GM21381 (cell line): ENCODE measurements at regions not wholly inside any gene's neighbourhood (a gene's known extent, or its start where the extent isn't known, plus 50 kb on each side); places are given as distances from the start of the nearest gene placed in this dataset.

Experiments used
- ATAC-seq: cut with Tn5 transposase; IDR thresholded peaks from one replicate; pipeline ENCODE4 v1.9.1; 2021; ENCODE audit warnings: mild to moderate bottlenecking, moderate library complexity; ENCODE audit not compliant: unreplicated experiment

GRCh38 chr6:71510856-71511255 lies 222.2 kb downstream of the OGFRL1 start:
- ATAC-seq = no peak

GRCh38 chr6:71512256-71512655 lies 223.6 kb downstream of the OGFRL1 start:
- ATAC-seq = no peak

- no peak for ATAC-seq
Observed at GRCh38 chr6:71513036-71513435, 224.4 kb downstream of the OGFRL1 start.

GRCh38 chr6:71523548-71523947 lies 234.9 kb downstream of the OGFRL1 start:
- ATAC-seq = peak; percentile 68

GRCh38 chr6:71524201-71524600 lies 235.6 kb downstream of the OGFRL1 start:
- no peak for ATAC-seq

- no peak for ATAC-seq
Observed at GRCh38 chr6:71527886-71528285, 239.3 kb downstream of the OGFRL1 start.

- no peak for ATAC-seq
Observed at GRCh38 chr6:71529026-71529425, 240.4 kb downstream of the OGFRL1 start.

- no peak for ATAC-seq
Observed at GRCh38 chr6:71529769-71530168, 241.2 kb downstream of the OGFRL1 start.

GRCh38 chr6:71531006-71531405 lies 242.4 kb downstream of the OGFRL1 start:
- ATAC-seq = no peak

- no peak for ATAC-seq
Observed at GRCh38 chr6:71531841-71532240, 243.2 kb downstream of the OGFRL1 start.

- no peak for ATAC-seq
Observed at GRCh38 chr6:71533939-71534379, 245.3 kb downstream of the OGFRL1 start.

GRCh38 chr6:71534921-71535320 lies 246.3 kb downstream of the OGFRL1 start:
- no peak for ATAC-seq

GRCh38 chr6:71537717-71538116 lies 249.1 kb downstream of the OGFRL1 start:
- ATAC-seq = no peak

- ATAC-seq = no peak
Observed at GRCh38 chr6:71544028-71544427, 255.4 kb downstream of the OGFRL1 start.

- ATAC-seq = no peak
Observed at GRCh38 chr6:71544906-71545305, 256.3 kb downstream of the OGFRL1 start.

- no peak for ATAC-seq
Observed at GRCh38 chr6:71545905-71546304, 257.3 kb downstream of the OGFRL1 start.

GRCh38 chr6:71551798-71552197 lies 263.2 kb downstream of the OGFRL1 start:
- ATAC-seq = no peak

- ATAC-seq = no peak
Observed at GRCh38 chr6:71556141-71556540, 267.5 kb downstream of the OGFRL1 start.

GRCh38 chr6:71558974-71559373 lies 270.4 kb downstream of the OGFRL1 start:
- ATAC-seq = no peak

GRCh38 chr6:71567562-71567961 lies 279.0 kb downstream of the OGFRL1 start:
- no peak for ATAC-seq

GRCh38 chr6:71577766-71578165 lies 289.2 kb downstream of the OGFRL1 start:
- ATAC-seq = no peak

GRCh38 chr6:71579902-71580301 lies 291.3 kb downstream of the OGFRL1 start:
- no peak for ATAC-seq

- ATAC-seq = no peak
Observed at GRCh38 chr6:71582820-71583219, 294.2 kb downstream of the OGFRL1 start.
